Heart right ventricle (tissue), 16 donors: ENCODE measurements at regions not wholly inside any gene's neighbourhood (a gene's known extent, or its start where the extent isn't known, plus 50 kb on each side); places are given as distances from the start of the nearest gene placed in this dataset.

Source experiments
- ATAC-seq, 8 donors: fragments of 200-7000 bp; cut with Tn5 transposase; one replicate each; pipeline ENCODE4 v1.9.1; 2020; ENCODE audit warnings: mild to moderate bottlenecking in 8 of 8, moderate library complexity in 8 of 8, moderate number of reproducible peaks in 1 of 8
- DNase-seq, 2 donors: peaks; one replicate each; pipeline ENCODE4 v3.0.0-alpha.2; 2020
- H3K27ac ChIP-seq, 10 donors: fragments of 200-600 bp; sonication (generic) in 2 of 10; one replicate each; pipeline versions ENCODE4 v1.5.0 to v1.8.0; 2020 to 2022; ENCODE audit warnings: mild to moderate bottlenecking in 3 of 10
- H3K27me3 ChIP-seq, 7 donors: fragments of 200-600 bp; one replicate each; pipeline ENCODE4 v1.8.0; 2021 to 2022; ENCODE audit warnings: mild to moderate bottlenecking in 2 of 7
- H3K36me3 ChIP-seq, 9 donors: fragments of 200-600 bp; sonication (generic) in 1 of 9; one replicate each; pipeline versions ENCODE4 v1.5.0 to v1.8.0; 2020 to 2022; ENCODE audit warnings: mild to moderate bottlenecking in 2 of 9
- H3K4me1 ChIP-seq, 9 donors: fragments of 200-600 bp; sonication (generic) in 1 of 9; one replicate each; pipeline versions ENCODE4 v1.5.0 to v1.8.0; 2020 to 2022; ENCODE audit warnings: mild to moderate bottlenecking in 4 of 9
- H3K4me3 ChIP-seq, 10 donors: fragments of 200-600 bp; sonication (generic) in 2 of 10; one replicate each; pipeline versions ENCODE4 v1.5.0 to v1.8.0; 2020 to 2022; ENCODE audit warnings: mild to moderate bottlenecking in 7 of 10, moderate library complexity in 2 of 10
- H3K9me3 ChIP-seq, 11 donors: fragments of 200-600 bp in 10 of 11; sonication (generic) in 2 of 11; one replicate each; pipeline versions ENCODE4 v1.5.0 to v1.8.0; 2013 to 2022; ENCODE audit warnings: mild to moderate bottlenecking in 2 of 11, control low read depth in 1 of 11, moderate library complexity in 1 of 11
- CTCF ChIP-seq, 9 donors: fragments of 200-600 bp; sonication (generic) in 2 of 9; IDR thresholded peaks; one replicate each; pipeline versions ENCODE4 v1.5.0 to v1.8.0; 2021 to 2022; ENCODE audit warnings: antibody characterized with exemption in 9 of 9, mild to moderate bottlenecking in 5 of 9, moderate library complexity in 1 of 9
- WGBS, 2 donors: extraction: QIAGEN DNeasy Blood & Tissue Kit; methylation state at CpG; one replicate each; pipeline ENCODE4 v1.1.7; 2013; ENCODE audit warnings: inconsistent platforms in 1 of 2; 5-methylcytosine and 5-hydroxymethylcytosine counted together
- intact Hi-C, 10 donors: fragments of 100-400 bp; cut with DNase I; formaldehyde crosslinking; loops; one replicate each; pipeline versions ENCODE4 v1.11.1 to v1.14.2; 2022
- donor health status: Arrhythmogenic right ventricular cardiomyopathy.
- donor health status: ischemic (EF 13 %, LVEDD 7.1; RV severe dilation, severe dysfunction).
- donor health status: healthy with polysubstance abuse.
- donor health status: DM: no; HTN: yes; CAD: no.
- donor health status: DM: no; HTN: no; CAD: no.
- donor health status: ischemic (EF 25% LVEDD 6.9; RV normal size, moderate dysfunction).
- donor health status: ischemic (EF 25% LVEDD 5.7; RV mildly dilated, moderate dysfunction).
- donor health status: healthy.
- donor health status: DM: yes; HTN: yes; CAD: no.
- donor health status: Ischemic cardiomyopathy.
- donor health status: ischemic (EF 35%, LVEDD 5.7; RV mildly dilated, moderate dysfunction).
- donor health status: nonischemic (EF 11% LVEDD 7.7; RV severe dilation, severe dysfunction).
- donor health status: DM: yes; HTN: yes; CAD: no.
- donor health status: PGD.
- donor health status: ischemic (EF 29% LVEDD 5.4; RV normal size, mild dysfunction).
- donor health status: nonischemic (EF 23%, LVEDD 6.1; RV moderate dilation, normal function).

- TF ChIP-seq CTCF (IDR thresholded peaks at IDR 0.05): no peak
- ATAC-seq (no peak), DNase-seq (no peak)
- intact Hi-C loops: no loop called here
- Histone ChIP-seq H3K4me1 (peaks cover 0 to 30% (median 12%) of the 10 kb centered on the region in 9 donors), H3K9me3 (no peaks in the 10 kb centered on the region), H3K36me3 (no peaks in the 10 kb centered on the region), H3K4me3 (no peak overlapping the region), H3K27ac (no peak overlapping the region), H3K27me3 (no peaks in the 10 kb centered on the region)
- WGBS, 2 donors: 82 to 90% methylated on average over 9 of the region's 9 CpGs
These were observed 79.1 kb upstream of the PTPN1 start for GRCh38 chr20:50431066-50431450.

- 90% methylated on average over 4 of the region's 4 CpGs for WGBS, 2 donors
- TF ChIP-seq CTCF (IDR thresholded peaks at IDR 0.05): no peak
- DNase-seq (no peak), ATAC-seq (no peak)
- no peaks in the 10 kb centered on the region for H3K27me3 ChIP-seq
- H3K36me3 ChIP-seq: no peaks in the 10 kb centered on the region
- H3K4me3 ChIP-seq: no peak overlapping the region
- no peaks in the 10 kb centered on the region for H3K9me3 ChIP-seq
- peaks cover 0 to 16% (median 1%) of the 10 kb centered on the region in 9 donors for H3K4me1 ChIP-seq
- no peak overlapping the region for H3K27ac ChIP-seq
- intact Hi-C loops: no loop called here
These were observed 77.0 kb upstream of the PTPN1 start for GRCh38 chr20:50433001-50433761.

- TF ChIP-seq CTCF (IDR thresholded peaks at IDR 0.05): no peak
These were observed 75.9 kb upstream of the PTPN1 start for GRCh38 chr20:50434321-50434652.

GRCh38 chr20:50434653-50435396 is 75.4 kb upstream of the PTPN1 start:
- DNase-seq (no peak), ATAC-seq (no peak)
- intact Hi-C loops: no loop called here
- no peak for TF ChIP-seq CTCF (IDR thresholded peaks at IDR 0.05)
- Histone ChIP-seq H3K9me3 (no peaks in the 10 kb centered on the region), H3K4me1 (peaks cover 0 to 22% (median 0%) of the 10 kb centered on the region in 9 donors), H3K27ac (peak overlapping the region in 1 of 10 donors; percentile 54), H3K27me3 (no peaks in the 10 kb centered on the region), H3K4me3 (no peak overlapping the region), H3K36me3 (no peaks in the 10 kb centered on the region)
- WGBS, 2 donors: 71 to 73% methylated on average over 6 of the region's 6 CpGs

More at GRCh38 chr20:50434321-50434652, 75.9 kb upstream of the PTPN1 start:
- WGBS, 2 donors: 92 to 93% methylated on average over 1 of the region's 1 CpG
- Histone ChIP-seq H3K27me3 (no peaks in the 10 kb centered on the region), H3K27ac (peak overlapping the region in 1 of 10 donors; percentile 54), H3K4me3 (no peak overlapping the region), H3K4me1 (peaks cover 0 to 21% (median 0%) of the 10 kb centered on the region in 9 donors), H3K36me3 (no peaks in the 10 kb centered on the region), H3K9me3 (no peaks in the 10 kb centered on the region)
- no peak for ATAC-seq
- DNase-seq: no peak
- intact Hi-C loops: no loop called here
